ENCODE measurements at regions not wholly inside any gene's neighbourhood (a gene's known extent, or its start where the extent isn't known, plus 50 kb on each side); places are given as distances from the start of the nearest gene placed in this dataset.

DNA sequence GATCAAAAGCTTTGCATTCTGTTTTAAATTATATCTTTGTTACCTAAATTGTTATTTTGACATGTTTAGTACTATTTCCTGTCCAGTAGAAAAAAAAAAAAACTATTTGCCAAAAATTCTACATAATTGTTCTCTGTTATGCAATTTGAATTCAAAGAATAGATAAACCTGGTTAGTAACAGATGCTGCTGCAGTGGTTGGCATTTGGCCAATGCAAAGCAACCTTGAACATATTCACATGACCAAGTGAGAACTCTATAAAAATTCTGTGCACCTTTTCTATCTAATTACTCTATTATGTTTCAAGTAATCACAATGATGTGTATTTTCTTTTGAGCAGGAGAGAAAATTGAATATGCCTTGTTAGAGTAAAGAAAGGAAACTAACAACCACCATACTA lies 1473.4 kb downstream of the RPA4 start:
- no peak for DNase-seq (ENCODE audit: extremely low spot score, unreplicated experiment)
- no peak overlapping the region for H3K27ac Mint-ChIP-seq (ENCODE audit: unreplicated experiment)
- no peak overlapping the region for H3K4me3 Mint-ChIP-seq (ENCODE audit: unreplicated experiment)
- H3K9me3 Mint-ChIP-seq (ENCODE audit: unreplicated experiment) = peaks cover 12% of the 10 kb centered on the region
- no peaks in the 10 kb centered on the region for H3K27me3 Mint-ChIP-seq (ENCODE audit: unreplicated experiment)
- H3K4me1 Mint-ChIP-seq (ENCODE audit: unreplicated experiment) = no peaks in the 10 kb centered on the region
- TF ChIP-seq, protein P1, sequence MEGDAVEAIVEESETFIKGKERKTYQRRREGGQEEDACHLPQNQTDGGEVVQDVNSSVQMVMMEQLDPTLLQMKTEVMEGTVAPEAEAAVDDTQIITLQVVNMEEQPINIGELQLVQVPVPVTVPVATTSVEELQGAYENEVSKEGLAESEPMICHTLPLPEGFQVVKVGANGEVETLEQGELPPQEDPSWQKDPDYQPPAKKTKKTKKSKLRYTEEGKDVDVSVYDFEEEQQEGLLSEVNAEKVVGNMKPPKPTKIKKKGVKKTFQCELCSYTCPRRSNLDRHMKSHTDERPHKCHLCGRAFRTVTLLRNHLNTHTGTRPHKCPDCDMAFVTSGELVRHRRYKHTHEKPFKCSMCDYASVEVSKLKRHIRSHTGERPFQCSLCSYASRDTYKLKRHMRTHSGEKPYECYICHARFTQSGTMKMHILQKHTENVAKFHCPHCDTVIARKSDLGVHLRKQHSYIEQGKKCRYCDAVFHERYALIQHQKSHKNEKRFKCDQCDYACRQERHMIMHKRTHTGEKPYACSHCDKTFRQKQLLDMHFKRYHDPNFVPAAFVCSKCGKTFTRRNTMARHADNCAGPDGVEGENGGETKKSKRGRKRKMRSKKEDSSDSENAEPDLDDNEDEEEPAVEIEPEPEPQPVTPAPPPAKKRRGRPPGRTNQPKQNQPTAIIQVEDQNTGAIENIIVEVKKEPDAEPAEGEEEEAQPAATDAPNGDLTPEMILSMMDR (IDR thresholded peaks at IDR 0.05) = no peak
- no peaks in the 10 kb centered on the region for H3K36me3 Mint-ChIP-seq (ENCODE audit: unreplicated experiment)

- peaks cover 34% of the 10 kb centered on the region for H3K9me3 Mint-ChIP-seq (ENCODE audit: unreplicated experiment)
- H3K4me1 Mint-ChIP-seq (ENCODE audit: unreplicated experiment) = no peaks in the 10 kb centered on the region
- H3K27me3 Mint-ChIP-seq (ENCODE audit: unreplicated experiment) = no peaks in the 10 kb centered on the region
- DNase-seq (ENCODE audit: extremely low spot score, unreplicated experiment) = no peak
- H3K36me3 Mint-ChIP-seq (ENCODE audit: unreplicated experiment) = no peaks in the 10 kb centered on the region
- H3K27ac Mint-ChIP-seq (ENCODE audit: unreplicated experiment) = no peak overlapping the region
- H3K4me3 Mint-ChIP-seq (ENCODE audit: unreplicated experiment) = no peak overlapping the region
- TF ChIP-seq, protein P1 (IDR thresholded peaks at IDR 0.05) = no peak
Measured at GRCh38 chrX:98362630-98363029, 1478.9 kb downstream of the RPA4 start.

- Mint-ChIP-seq H3K9me3 (ENCODE audit: unreplicated experiment) (peaks cover 25% of the 10 kb centered on the region), H3K4me3 (ENCODE audit: unreplicated experiment) (no peak overlapping the region), H3K27me3 (ENCODE audit: unreplicated experiment) (no peaks in the 10 kb centered on the region), H3K36me3 (ENCODE audit: unreplicated experiment) (no peaks in the 10 kb centered on the region), H3K27ac (ENCODE audit: unreplicated experiment) (no peak overlapping the region), H3K4me1 (ENCODE audit: unreplicated experiment) (no peaks in the 10 kb centered on the region)
- TF ChIP-seq, protein P1 (IDR thresholded peaks at IDR 0.05) = no peak
- no peak for DNase-seq (ENCODE audit: extremely low spot score, unreplicated experiment)
Measured at GRCh38 chrX:98371994-98372393, 1488.3 kb downstream of the RPA4 start.

DNA sequence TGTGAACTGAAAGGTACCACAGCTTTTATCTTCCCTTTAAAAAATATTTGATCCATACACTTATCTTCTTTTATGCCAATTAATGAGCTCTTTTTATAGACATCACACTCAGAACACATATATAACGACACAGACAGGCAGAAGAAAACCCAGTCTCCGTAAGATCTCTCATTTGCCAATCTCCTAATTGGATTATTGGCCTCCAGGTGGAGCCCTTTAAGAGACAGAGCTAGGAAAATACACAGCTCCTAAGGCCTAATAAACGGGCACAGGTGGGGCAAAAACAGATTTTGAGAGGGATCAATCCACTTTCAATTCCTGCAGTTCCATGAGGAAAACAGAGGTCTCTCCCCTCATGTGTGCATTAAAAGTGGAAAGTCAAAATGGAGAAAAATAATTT lies 1495.4 kb downstream of the RPA4 start:
- Mint-ChIP-seq H3K27me3 (ENCODE audit: unreplicated experiment) (no peaks in the 10 kb centered on the region), H3K9me3 (ENCODE audit: unreplicated experiment) (peaks cover 31% of the 10 kb centered on the region), H3K4me1 (ENCODE audit: unreplicated experiment) (no peaks in the 10 kb centered on the region), H3K4me3 (ENCODE audit: unreplicated experiment) (no peak overlapping the region), H3K36me3 (ENCODE audit: unreplicated experiment) (no peaks in the 10 kb centered on the region), H3K27ac (ENCODE audit: unreplicated experiment) (no peak overlapping the region)
- TF ChIP-seq, protein P1 (IDR thresholded peaks at IDR 0.05) = no peak
- no peak for DNase-seq (ENCODE audit: extremely low spot score, unreplicated experiment)

- H3K27me3 Mint-ChIP-seq (ENCODE audit: unreplicated experiment) = no peaks in the 10 kb centered on the region
- TF ChIP-seq, protein P1 (IDR thresholded peaks at IDR 0.05) = no peak
- H3K9me3 Mint-ChIP-seq (ENCODE audit: unreplicated experiment) = peaks cover 29% of the 10 kb centered on the region
- no peak overlapping the region for H3K27ac Mint-ChIP-seq (ENCODE audit: unreplicated experiment)
- no peak for DNase-seq (ENCODE audit: extremely low spot score, unreplicated experiment)
- peak overlapping the region; percentile 32 for H3K4me3 Mint-ChIP-seq (ENCODE audit: unreplicated experiment)
- no peaks in the 10 kb centered on the region for H3K4me1 Mint-ChIP-seq (ENCODE audit: unreplicated experiment)
- H3K36me3 Mint-ChIP-seq (ENCODE audit: unreplicated experiment) = no peaks in the 10 kb centered on the region
Measured at GRCh38 chrX:98380106-98380505, 1496.4 kb downstream of the RPA4 start.

Measured in osteocyte (in vitro differentiated cells).